DMS 273 (cell line): ENCODE measurements at regions not wholly inside any gene's neighbourhood (a gene's known extent, or its start where the extent isn't known, plus 50 kb on each side); places are given as distances from the start of the nearest gene placed in this dataset.
A peak's percentile ranks its signal among the peaks of the same experiment; 100 is the strongest.

ENCODE experiments used
- DNase-seq: peaks from one replicate; lab custom pipeline; 2025; ENCODE audit not compliant: unreplicated experiment; lab: John Stamatoyannopoulos, UW

DNA sequence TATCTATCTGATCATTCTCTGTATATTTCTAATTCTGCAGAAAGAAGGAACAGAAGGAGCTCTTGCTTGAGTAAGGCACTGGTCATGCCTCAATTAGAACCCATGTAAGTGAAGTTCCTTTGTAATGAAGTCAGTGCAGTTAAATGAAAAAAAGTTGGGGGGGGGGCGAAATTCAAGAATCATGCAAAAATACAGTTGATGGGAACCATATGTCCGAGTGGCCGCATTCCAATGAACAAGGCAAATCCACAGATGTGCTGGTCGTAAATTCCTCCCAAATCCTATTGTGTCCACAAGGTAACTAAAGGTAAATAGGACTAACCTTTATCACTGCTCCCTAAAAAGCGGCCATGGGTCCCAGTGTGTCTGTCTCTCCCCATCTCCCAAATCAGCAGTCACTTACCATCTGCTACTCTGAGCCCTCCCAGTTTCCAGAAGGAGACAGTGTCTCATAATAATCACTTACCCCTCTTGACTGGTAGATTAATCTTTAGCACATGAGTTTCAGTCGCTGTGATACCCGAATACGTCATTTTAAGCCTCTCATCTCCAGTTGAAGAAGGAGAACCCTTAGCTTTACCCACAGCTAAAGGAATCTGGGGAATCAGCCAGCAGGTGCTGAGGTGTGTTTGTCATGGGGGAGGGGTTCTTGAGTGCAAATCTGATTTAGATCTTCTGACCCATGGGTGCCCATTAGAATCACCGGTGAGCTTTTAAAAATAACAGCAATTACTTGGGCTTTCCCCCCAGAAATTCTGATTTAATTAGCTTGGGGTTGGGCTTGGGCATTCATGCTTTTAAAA is 56.3 kb upstream of the EPHB3 start:
- DNase-seq: peak; percentile 78

DNA sequence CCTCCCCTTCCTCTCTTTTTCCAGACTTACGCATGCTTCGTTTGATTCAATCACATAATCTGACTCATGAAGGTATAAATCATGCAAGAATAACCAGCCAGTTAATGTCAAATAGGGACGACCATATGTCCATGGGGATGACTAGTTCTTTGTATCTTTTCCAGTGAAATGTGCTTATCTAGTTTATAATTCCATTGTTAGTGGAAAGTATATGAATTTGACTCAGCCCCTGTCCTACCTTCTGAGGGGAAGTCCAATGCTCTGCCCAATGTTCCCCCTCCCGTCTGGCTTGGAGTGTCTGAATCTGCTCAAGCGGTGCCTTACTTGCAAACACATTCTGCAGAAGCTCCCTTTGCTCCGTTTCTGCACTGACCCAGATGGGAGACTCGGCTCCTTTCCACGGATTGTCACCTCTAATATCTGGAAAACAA is 55.0 kb upstream of the EPHB3 start:
- peak; percentile 75 for DNase-seq

DNA sequence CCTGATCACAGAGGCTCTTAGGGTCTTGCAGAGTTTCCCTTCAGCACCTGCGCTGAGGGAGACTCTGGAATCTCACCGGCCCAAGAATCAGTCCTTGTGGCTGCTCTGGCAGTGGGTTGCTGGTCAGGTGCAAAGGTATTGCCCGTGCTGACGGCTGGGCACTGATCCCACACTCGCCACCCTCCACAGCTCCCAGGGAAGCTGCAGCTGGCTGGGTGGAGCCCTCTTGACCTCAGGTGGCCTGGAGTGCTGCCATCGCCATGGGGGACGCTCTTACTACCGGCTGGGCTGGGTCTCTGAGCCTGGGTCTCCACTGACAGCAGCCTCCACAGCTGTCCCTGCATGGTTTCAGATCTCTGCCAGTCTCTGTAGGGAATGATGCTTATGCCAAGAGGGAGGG is 52.6 kb upstream of the EPHB3 start:
- peak; percentile 56 for DNase-seq

DNA sequence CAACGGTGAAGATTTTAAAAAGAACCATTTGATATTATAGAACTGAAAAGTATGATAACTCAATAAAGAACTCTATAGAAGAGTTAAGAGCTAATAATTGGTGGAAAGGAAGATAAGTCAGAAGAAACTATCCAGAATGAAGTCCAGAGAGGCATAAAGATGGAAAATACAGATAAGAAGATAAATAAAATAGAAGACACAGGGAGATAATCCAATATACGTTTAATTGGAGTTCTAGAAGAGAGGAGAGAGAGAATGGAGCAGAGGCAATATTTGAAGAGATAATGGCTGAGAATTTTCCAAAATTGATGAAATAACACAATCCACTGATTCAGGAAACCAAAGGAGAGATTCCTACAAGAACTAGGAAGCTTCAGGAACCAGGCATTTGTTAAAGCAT is 49.8 kb upstream of the EPHB3 start:
- DNase-seq: no peak
